ENCODE measurements at regions not wholly inside any gene's neighbourhood (a gene's known extent, or its start where the extent isn't known, plus 50 kb on each side); places are given as distances from the start of the nearest gene placed in this dataset.

GRCh38 chr2:778731-779350, 101.6 kb upstream of the TMEM18 start:
- DNase-seq = no peak

- DNase-seq = no peak
Measured at GRCh38 chr2:777546-777945, 100.3 kb upstream of the TMEM18 start.

- DNase-seq = no peak
Measured at GRCh38 chr2:777051-777450, 99.8 kb upstream of the TMEM18 start.

- no peak for DNase-seq
Measured at GRCh38 chr2:776487-776886, 99.3 kb upstream of the TMEM18 start.

GRCh38 chr2:776038-776437, 98.8 kb upstream of the TMEM18 start:
- DNase-seq = no peak

- DNase-seq = no peak
Measured at GRCh38 chr2:774436-774835, 97.2 kb upstream of the TMEM18 start.

- no peak for DNase-seq
Measured at GRCh38 chr2:773256-774160, 96.3 kb upstream of the TMEM18 start.

- no peak for DNase-seq
Measured at GRCh38 chr2:771538-771937, 94.3 kb upstream of the TMEM18 start.

- DNase-seq = no peak
Measured at GRCh38 chr2:770776-771175, 93.6 kb upstream of the TMEM18 start.

- no peak for DNase-seq
Measured at GRCh38 chr2:769771-770170, 92.6 kb upstream of the TMEM18 start.

GRCh38 chr2:768451-768850, 91.2 kb upstream of the TMEM18 start:
- DNase-seq = no peak

- no peak for DNase-seq
Measured at GRCh38 chr2:767944-768343, 90.7 kb upstream of the TMEM18 start.

- no peak for DNase-seq
Measured at GRCh38 chr2:767440-767839, 90.2 kb upstream of the TMEM18 start.

GRCh38 chr2:766255-766654, 89.0 kb upstream of the TMEM18 start:
- no peak for DNase-seq

- no peak for DNase-seq
Measured at GRCh38 chr2:765369-765768, 88.2 kb upstream of the TMEM18 start.

- DNase-seq = no peak
Measured at GRCh38 chr2:763766-764525, 86.7 kb upstream of the TMEM18 start.

GRCh38 chr2:762646-763045, 85.4 kb upstream of the TMEM18 start:
- DNase-seq = no peak

- DNase-seq = no peak
Measured at GRCh38 chr2:761384-761783, 84.2 kb upstream of the TMEM18 start.

- DNase-seq = no peak
Measured at GRCh38 chr2:760001-760400, 82.8 kb upstream of the TMEM18 start.

GRCh38 chr2:758073-758820, 81.0 kb upstream of the TMEM18 start:
- DNase-seq = no peak

GRCh38 chr2:753123-753522, 75.9 kb upstream of the TMEM18 start:
- no peak for DNase-seq

- DNase-seq = no peak
Measured at GRCh38 chr2:751474-751873, 74.3 kb upstream of the TMEM18 start.

GRCh38 chr2:750628-751027, 73.4 kb upstream of the TMEM18 start:
- no peak for DNase-seq
